GM12878 (cell line): ENCODE measurements at regions not wholly inside any gene's neighbourhood (a gene's known extent, or its start where the extent isn't known, plus 50 kb on each side); places are given as distances from the start of the nearest gene placed in this dataset.

Source experiments
- ATAC-seq: fragments of 200-7000 bp; cut with Tn5 transposase; 3 replicates; pipeline ENCODE4 v1.9.1; 2020; ENCODE audit warnings: mild to moderate bottlenecking, moderate library complexity
- BruUV-seq: library from RNA; stranded (reverse); fragments of 400-500 nt; replicated peaks from 2 replicates; lab custom pipeline; 2021; lab: Mats Ljungman, UMichigan
- CTCF ChIA-PET: fragments of 300-600 bp; sonication (Branson Sonifier 250); formaldehyde crosslinking; extraction: SDS; loops from one replicate; lab custom pipeline; 2021; ENCODE audit warnings: inconsistent platforms; lab: Yijun Ruan, JAX
- POLR2A ChIA-PET: fragments of 350-600 bp; formaldehyde crosslinking; extraction: SDS; loops from one replicate; lab custom pipeline; 2021; ENCODE audit warnings: inconsistent platforms; lab: Charles Lee
- RAD21 ChIA-PET: fragments of 300-600 bp; sonication (Branson Sonifier 250); formaldehyde crosslinking; loops from one replicate; lab custom pipeline; 2023; ENCODE audit warnings: antibody characterized with exemption; ENCODE audit not compliant: unreplicated experiment; lab: Charles Lee
- SMC1A ChIA-PET: fragments of 300-600 bp; sonication (Branson Sonifier 250); formaldehyde crosslinking; loops from one replicate; lab custom pipeline; 2023; ENCODE audit not compliant: unreplicated experiment, uncharacterized antibody; lab: Charles Lee
- DNase-seq: peaks from one replicate; pipeline ENCODE4 v3.0.0-alpha.2; 2011; ENCODE audit warnings: low read depth, low spot score
- FAIRE-seq: peaks from 3 replicates; lab custom pipeline; 2011; peaks lifted over from hg19 to GRCh38; lab: Jason Lieb, UNC
- H2AFZ ChIP-seq: 2 replicates; pipeline ENCODE4 v1.6.0; 2011; ENCODE audit warnings: low read depth, low read length, control low read depth; ENCODE audit not compliant: control insufficient read depth
- H3K27ac ChIP-seq: 2 replicates; pipeline ENCODE4 v1.5.1; 2011; ENCODE audit warnings: control low read depth; ENCODE audit not compliant: control insufficient read depth, insufficient read depth
- H3K27me3 ChIP-seq, 2 experiments: replicated peaks in 1 of 2; 2 replicates each; pipeline versions ENCODE4 v1.6.0 to v1.6.1; 2011; ENCODE audit warnings: low read length in 1 of 2; ENCODE audit not compliant: control insufficient read depth in 2 of 2, insufficient read depth in 2 of 2
- H3K36me3 ChIP-seq, 2 experiments: 2 replicates each; pipeline ENCODE4 v1.5.1; 2011; ENCODE audit warnings: low read length in 1 of 2; ENCODE audit not compliant: control insufficient read depth in 2 of 2, insufficient read depth in 2 of 2
- H3K4me1 ChIP-seq: 2 replicates; pipeline ENCODE4 v1.6.1; 2011; ENCODE audit warnings: mild to moderate bottlenecking, low read length, moderate library complexity, mixed read lengths; ENCODE audit not compliant: control insufficient read depth, insufficient read depth
- H3K4me2 ChIP-seq: 2 replicates; pipeline ENCODE4 v1.6.0; 2011; ENCODE audit warnings: control low read depth; ENCODE audit not compliant: control insufficient read depth, insufficient read depth
- H3K4me3 ChIP-seq: fragments of 200-600 bp; sonication (generic); 2 replicates; pipeline ENCODE4 v1.5.1; 2016
- H3K79me2 ChIP-seq: 2 replicates; pipeline ENCODE4 v1.6.0; 2011; ENCODE audit warnings: low read length; ENCODE audit not compliant: control insufficient read depth, insufficient read depth
- H3K9ac ChIP-seq: 2 replicates; pipeline ENCODE4 v1.8.0; 2011; ENCODE audit warnings: low read length, control low read depth, mixed read lengths; ENCODE audit not compliant: control insufficient read depth, insufficient read depth
- H3K9me3 ChIP-seq: replicated peaks from 3 replicates; pipeline ENCODE4 v1.5.1; 2011; ENCODE audit warnings: mild to moderate bottlenecking, low read length; ENCODE audit not compliant: control insufficient read depth, insufficient read depth
- H4K20me1 ChIP-seq: 2 replicates; pipeline ENCODE4 v1.6.0; 2011; ENCODE audit not compliant: control insufficient read depth, insufficient read depth
- ETV6 ChIP-seq, 2 experiments: fragments of 450-650 bp in 1 of 2; IDR thresholded peaks in 1 of 2; conservative IDR thresholded peaks in 1 of 2; 2 replicates each; pipeline ENCODE4 v1.6.1; 2014; ENCODE audit warnings: antibody characterized with exemption in 1 of 2, borderline replicate concordance in 1 of 2, low read depth in 1 of 2, mild to moderate bottlenecking in 1 of 2, moderate library complexity in 1 of 2
- GATAD2B ChIP-seq: fragments of 450-650 bp; conservative IDR thresholded peaks from 2 replicates; pipeline ENCODE4 v1.6.1; 2017; ENCODE audit warnings: low read depth, mild to moderate bottlenecking, moderate library complexity
- NFIC ChIP-seq: IDR thresholded peaks from 2 replicates; pipeline ENCODE4 v1.6.1; 2012; ENCODE audit warnings: low read depth, mild to moderate bottlenecking, inconsistent platforms, low read length, moderate library complexity
- PAX8 ChIP-seq: fragments of 450-650 bp; IDR thresholded peaks from 2 replicates; pipeline ENCODE4 v1.6.1; 2017; ENCODE audit warnings: mild to moderate bottlenecking, moderate library complexity
- SIX5 ChIP-seq: IDR thresholded peaks from 2 replicates; pipeline ENCODE4 v1.6.1; 2011; ENCODE audit warnings: mild to moderate bottlenecking, low read depth, low read length, moderate library complexity; ENCODE audit not compliant: severe bottlenecking
- SUZ12 ChIP-seq: fragments of 200-600 bp; sonication (generic); IDR thresholded peaks from one replicate; pipeline ENCODE4 v1.6.1; 2018; ENCODE audit warnings: antibody characterized with exemption, mild to moderate bottlenecking; ENCODE audit not compliant: unreplicated experiment
- ZNF217 ChIP-seq: fragments of 450-650 bp; IDR thresholded peaks from 2 replicates; pipeline ENCODE4 v1.6.1; 2017; ENCODE audit warnings: antibody characterized with exemption, mild to moderate bottlenecking
- WGBS: methylation state at CpG from one replicate; pipeline ENCODE4 v1.1.6; 2016; ENCODE audit warnings: low lambda C conversion rate; ENCODE audit not compliant: insufficient replicate concordance, insufficient coverage; ENCODE audit errors: missing lambda C conversion rate; 5-methylcytosine and 5-hydroxymethylcytosine counted together
- in situ Hi-C: fragments of 300-500 bp; cut with MboI; formaldehyde crosslinking; loops from 9 replicates; pipeline ENCODE4 v1.14.3; 2018; ENCODE audit warnings: mixed read lengths
- intact Hi-C: fragments of 100-400 bp; cut with micrococcal nuclease; formaldehyde crosslinking; loops from one replicate; pipeline ENCODE4 v1.14.2; 2022; ENCODE audit not compliant: unreplicated experiment
- TF ChIP-seq, protein P1 (sequence below): fragments of 450-650 bp; formaldehyde crosslinking; IDR thresholded peaks from 2 replicates; pipeline ENCODE4 v1.4.0; 2020; ENCODE audit warnings: mild to moderate bottlenecking, moderate library complexity
- TF ChIP-seq, protein P2 (sequence below): fragments of 450-650 bp; IDR thresholded peaks from 2 replicates; pipeline ENCODE4 v1.6.1; 2016; ENCODE audit warnings: mild to moderate bottlenecking

GRCh38 chrX:45566456-45566855 is 365.8 kb upstream of the DIPK2B start:
- Histone ChIP-seq H3K79me2 (no peaks in the 10 kb centered on the region), H3K9ac (no peak overlapping the region), H3K27me3 (no peaks in the 10 kb centered on the region), H3K9me3 (no peaks in the 10 kb centered on the region), H3K4me1 (no peaks in the 10 kb centered on the region), H3K36me3 (no peaks in the 10 kb centered on the region), H2AFZ (no peak overlapping the region), H4K20me1 (no peaks in the 10 kb centered on the region), H3K4me2 (no peak overlapping the region), H3K4me3 (no peak overlapping the region), H3K27ac (no peak overlapping the region)
- ChIA-PET POLR2A (no interaction called here), CTCF (no interaction called here), SMC1A (no interaction called here), RAD21 (no interaction called here)
- intact Hi-C loops (no loop called here), in situ Hi-C loops (no loop called here)
- TF ChIP-seq NFIC: no peak
- TF ChIP-seq, protein P1, sequence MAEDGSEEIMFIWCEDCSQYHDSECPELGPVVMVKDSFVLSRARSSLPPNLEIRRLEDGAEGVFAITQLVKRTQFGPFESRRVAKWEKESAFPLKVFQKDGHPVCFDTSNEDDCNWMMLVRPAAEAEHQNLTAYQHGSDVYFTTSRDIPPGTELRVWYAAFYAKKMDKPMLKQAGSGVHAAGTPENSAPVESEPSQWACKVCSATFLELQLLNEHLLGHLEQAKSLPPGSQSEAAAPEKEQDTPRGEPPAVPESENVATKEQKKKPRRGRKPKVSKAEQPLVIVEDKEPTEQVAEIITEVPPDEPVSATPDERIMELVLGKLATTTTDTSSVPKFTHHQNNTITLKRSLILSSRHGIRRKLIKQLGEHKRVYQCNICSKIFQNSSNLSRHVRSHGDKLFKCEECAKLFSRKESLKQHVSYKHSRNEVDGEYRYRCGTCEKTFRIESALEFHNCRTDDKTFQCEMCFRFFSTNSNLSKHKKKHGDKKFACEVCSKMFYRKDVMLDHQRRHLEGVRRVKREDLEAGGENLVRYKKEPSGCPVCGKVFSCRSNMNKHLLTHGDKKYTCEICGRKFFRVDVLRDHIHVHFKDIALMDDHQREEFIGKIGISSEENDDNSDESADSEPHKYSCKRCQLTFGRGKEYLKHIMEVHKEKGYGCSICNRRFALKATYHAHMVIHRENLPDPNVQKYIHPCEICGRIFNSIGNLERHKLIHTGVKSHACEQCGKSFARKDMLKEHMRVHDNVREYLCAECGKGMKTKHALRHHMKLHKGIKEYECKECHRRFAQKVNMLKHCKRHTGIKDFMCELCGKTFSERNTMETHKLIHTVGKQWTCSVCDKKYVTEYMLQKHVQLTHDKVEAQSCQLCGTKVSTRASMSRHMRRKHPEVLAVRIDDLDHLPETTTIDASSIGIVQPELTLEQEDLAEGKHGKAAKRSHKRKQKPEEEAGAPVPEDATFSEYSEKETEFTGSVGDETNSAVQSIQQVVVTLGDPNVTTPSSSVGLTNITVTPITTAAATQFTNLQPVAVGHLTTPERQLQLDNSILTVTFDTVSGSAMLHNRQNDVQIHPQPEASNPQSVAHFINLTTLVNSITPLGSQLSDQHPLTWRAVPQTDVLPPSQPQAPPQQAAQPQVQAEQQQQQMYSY (CRISPR knock-in tag): no peak
- FAIRE-seq: no peak
- no peak for DNase-seq
- no peak for ATAC-seq
- no TSS peak for BruUV-seq
- WGBS: 39% methylated on average over 2 of the region's 2 CpGs

DNA sequence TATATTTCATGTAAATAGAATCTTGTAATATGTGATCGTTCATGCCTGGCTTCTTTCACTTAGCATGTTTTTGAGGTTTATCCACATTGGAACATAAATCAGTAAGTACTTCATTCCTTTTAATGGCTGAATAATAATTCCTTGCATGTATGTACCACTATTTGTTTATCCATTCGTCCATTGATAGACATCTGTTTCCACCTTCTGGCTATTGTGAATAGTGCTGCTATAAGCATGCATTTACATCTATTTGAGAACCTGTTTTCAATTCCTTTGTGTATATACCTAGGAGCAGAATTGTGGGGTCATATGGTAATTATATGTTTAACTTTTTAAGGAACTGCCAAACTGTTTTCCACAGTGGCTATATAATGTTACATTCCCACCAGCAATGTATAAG is 356.7 kb upstream of the DIPK2B start:
- ATAC-seq (no peak), FAIRE-seq (no peak), DNase-seq (no peak)
- Histone ChIP-seq H3K36me3 (no peaks in the 10 kb centered on the region), H2AFZ (no peak overlapping the region), H3K4me3 (no peak overlapping the region), H3K27ac (no peak overlapping the region), H4K20me1 (no peaks in the 10 kb centered on the region), H3K4me2 (no peak overlapping the region), H3K27me3 (no peaks in the 10 kb centered on the region), H3K4me1 (no peaks in the 10 kb centered on the region), H3K9ac (no peak overlapping the region), H3K79me2 (no peaks in the 10 kb centered on the region), H3K9me3 (no peaks in the 10 kb centered on the region)
- in situ Hi-C loops (no loop called here), intact Hi-C loops (no loop called here)
- POLR2A ChIA-PET: no interaction called here
- SMC1A ChIA-PET: no interaction called here
- BruUV-seq: no TSS peak
- CTCF ChIA-PET: no interaction called here
- RAD21 ChIA-PET: no interaction called here
- WGBS: 20% methylated on average over 2 of the region's 2 CpGs
- no peak for TF ChIP-seq ETV6 (conservative IDR thresholded peaks at IDR 0.05 in 1 of 2, IDR thresholded peaks at IDR 0.05 in 1 of 2; ENCODE audit: borderline replicate concordance in 1 of 2, low read depth in 1 of 2)
- TF ChIP-seq SIX5: no peak
- TF ChIP-seq, protein P1 (CRISPR knock-in tag): no peak
- TF ChIP-seq GATAD2B: no peak
- no peak for TF ChIP-seq PAX8
- TF ChIP-seq, protein P2, sequence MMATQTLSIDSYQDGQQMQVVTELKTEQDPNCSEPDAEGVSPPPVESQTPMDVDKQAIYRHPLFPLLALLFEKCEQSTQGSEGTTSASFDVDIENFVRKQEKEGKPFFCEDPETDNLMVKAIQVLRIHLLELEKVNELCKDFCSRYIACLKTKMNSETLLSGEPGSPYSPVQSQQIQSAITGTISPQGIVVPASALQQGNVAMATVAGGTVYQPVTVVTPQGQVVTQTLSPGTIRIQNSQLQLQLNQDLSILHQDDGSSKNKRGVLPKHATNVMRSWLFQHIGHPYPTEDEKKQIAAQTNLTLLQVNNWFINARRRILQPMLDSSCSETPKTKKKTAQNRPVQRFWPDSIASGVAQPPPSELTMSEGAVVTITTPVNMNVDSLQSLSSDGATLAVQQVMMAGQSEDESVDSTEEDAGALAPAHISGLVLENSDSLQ: no peak
- no peak for TF ChIP-seq ZNF217
- TF ChIP-seq SUZ12: no peak
